ENCODE measurements at regions not wholly inside any gene's neighbourhood (a gene's known extent, or its start where the extent isn't known, plus 50 kb on each side); places are given as distances from the start of the nearest gene placed in this dataset.

DNA sequence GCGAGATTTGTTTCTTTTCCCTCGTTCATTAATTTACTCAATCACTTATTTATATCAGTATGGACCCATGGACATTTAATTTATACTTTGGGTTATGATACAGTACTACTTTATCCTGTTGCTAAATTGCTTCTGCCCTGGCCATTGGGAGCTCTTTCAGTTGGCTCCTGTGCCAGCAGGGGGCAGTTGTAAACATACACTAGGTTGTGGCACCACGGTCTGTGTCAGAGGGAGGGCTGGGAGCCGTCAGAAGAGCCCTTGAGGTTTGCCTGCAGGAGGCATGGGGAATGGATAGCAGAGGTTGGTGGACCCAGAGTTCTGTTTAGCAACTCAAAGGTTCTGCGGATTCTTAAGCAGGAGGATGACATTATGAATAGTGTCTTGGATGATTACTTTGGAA, 94.3 kb downstream of the ERCC5 start:
- H3K4me1 ChIP-seq (ENCODE audit: low read length), result no peaks in the 10 kb centered on the region
- no peaks in the 10 kb centered on the region for H3K9me3 ChIP-seq (replicated peaks; ENCODE audit: insufficient read depth, low read length)
- no peaks in the 10 kb centered on the region for H4K20me1 ChIP-seq (ENCODE audit: insufficient read depth, low read length)
- no peak for TF ChIP-seq EZH2phosphoT487 (IDR thresholded peaks at IDR 0.05; ENCODE audit: low read length)
- TF ChIP-seq EZH2 (optimal IDR thresholded peaks at IDR 0.05; ENCODE audit: low read depth, low read length), result no peak
- TF ChIP-seq CTCF (IDR thresholded peaks at IDR 0.05; ENCODE audit: low read length), result no peak
- H3F3A ChIP-seq (ENCODE audit: insufficient read depth, low read length), result no peaks in the 10 kb centered on the region
- H3K27me3 ChIP-seq (replicated peaks; ENCODE audit: insufficient read depth, low read length), result no peaks in the 10 kb centered on the region
- no peak overlapping the region for H2AFZ ChIP-seq (ENCODE audit: low read length)
- no peak overlapping the region for H3K27ac ChIP-seq (ENCODE audit: low read length)
- H3K4me3 ChIP-seq (ENCODE audit: low read length), result no peak overlapping the region
- H3K9me2 ChIP-seq (replicated peaks; ENCODE audit: insufficient read depth, low read length), result no peaks in the 10 kb centered on the region
- no peak for DNase-seq
- no peak overlapping the region for H3K9ac ChIP-seq (ENCODE audit: low read length)
- H3K79me2 ChIP-seq (ENCODE audit: low read length), result no peaks in the 10 kb centered on the region
- no peaks in the 10 kb centered on the region for H3K36me3 ChIP-seq (replicated peaks; ENCODE audit: insufficient read depth, low read length)
- H3K4me2 ChIP-seq (ENCODE audit: low read depth, low read length), result no peak overlapping the region

DNA sequence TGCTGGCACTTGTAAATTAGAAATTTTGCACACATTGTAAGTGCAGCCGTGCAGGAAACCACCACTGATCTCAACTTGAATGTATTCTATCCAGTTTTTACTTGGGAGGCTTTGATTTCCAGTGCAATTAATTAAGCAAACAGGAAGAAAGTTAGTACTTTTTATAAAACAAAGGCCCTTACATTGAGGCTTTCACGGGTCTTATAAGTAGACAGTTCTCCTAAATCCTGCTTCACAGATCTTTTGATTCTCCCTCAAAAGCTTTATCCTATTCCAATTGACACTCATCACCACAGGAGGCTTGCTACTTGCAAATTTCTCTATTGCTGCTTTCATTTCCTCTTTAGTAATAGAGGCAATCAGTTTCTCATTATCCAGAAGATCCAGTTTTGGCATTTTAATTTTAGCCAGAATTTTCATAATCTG, 90.1 kb downstream of the ERCC5 start:
- no peak overlapping the region for H3K4me2 ChIP-seq (ENCODE audit: low read depth, low read length)
- H3F3A ChIP-seq (ENCODE audit: insufficient read depth, low read length), result no peaks in the 10 kb centered on the region
- H3K4me3 ChIP-seq (ENCODE audit: low read length), result no peak overlapping the region
- TF ChIP-seq EZH2phosphoT487 (IDR thresholded peaks at IDR 0.05; ENCODE audit: low read length) (no peak), EZH2 (optimal IDR thresholded peaks at IDR 0.05; ENCODE audit: low read depth, low read length) (no peak), CTCF (IDR thresholded peaks at IDR 0.05; ENCODE audit: low read length) (no peak)
- no peaks in the 10 kb centered on the region for H3K79me2 ChIP-seq (ENCODE audit: low read length)
- no peak for DNase-seq
- H2AFZ ChIP-seq (ENCODE audit: low read length), result no peak overlapping the region
- no peak overlapping the region for H3K9ac ChIP-seq (ENCODE audit: low read length)
- no peaks in the 10 kb centered on the region for H3K36me3 ChIP-seq (replicated peaks; ENCODE audit: insufficient read depth, low read length)
- H3K9me2 ChIP-seq (replicated peaks; ENCODE audit: insufficient read depth, low read length), result no peaks in the 10 kb centered on the region
- H3K27ac ChIP-seq (ENCODE audit: low read length), result no peak overlapping the region
- no peaks in the 10 kb centered on the region for H4K20me1 ChIP-seq (ENCODE audit: insufficient read depth, low read length)
- no peaks in the 10 kb centered on the region for H3K27me3 ChIP-seq (replicated peaks; ENCODE audit: insufficient read depth, low read length)
- no peaks in the 10 kb centered on the region for H3K9me3 ChIP-seq (replicated peaks; ENCODE audit: insufficient read depth, low read length)
- H3K4me1 ChIP-seq (ENCODE audit: low read length), result no peaks in the 10 kb centered on the region

- Histone ChIP-seq H3K36me3 (replicated peaks; ENCODE audit: insufficient read depth, low read length) (no peaks in the 10 kb centered on the region), H3K9me3 (replicated peaks; ENCODE audit: insufficient read depth, low read length) (no peaks in the 10 kb centered on the region), H3K4me1 (ENCODE audit: low read length) (no peaks in the 10 kb centered on the region), H3K9ac (ENCODE audit: low read length) (no peak overlapping the region), H4K20me1 (ENCODE audit: insufficient read depth, low read length) (no peaks in the 10 kb centered on the region), H3F3A (ENCODE audit: insufficient read depth, low read length) (no peaks in the 10 kb centered on the region), H3K27ac (ENCODE audit: low read length) (no peak overlapping the region), H3K4me3 (ENCODE audit: low read length) (no peak overlapping the region), H3K27me3 (replicated peaks; ENCODE audit: insufficient read depth, low read length) (no peaks in the 10 kb centered on the region), H3K9me2 (replicated peaks; ENCODE audit: insufficient read depth, low read length) (no peaks in the 10 kb centered on the region), H3K4me2 (ENCODE audit: low read depth, low read length) (no peak overlapping the region), H3K79me2 (ENCODE audit: low read length) (no peaks in the 10 kb centered on the region), H2AFZ (ENCODE audit: low read length) (no peak overlapping the region)
- TF ChIP-seq CTCF (IDR thresholded peaks at IDR 0.05; ENCODE audit: low read length) (no peak), EZH2 (optimal IDR thresholded peaks at IDR 0.05; ENCODE audit: low read depth, low read length) (no peak)
- no peak for DNase-seq
Observed at GRCh38 chr13:102933523-102933922, 87.7 kb downstream of the ERCC5 start.
